IPS-18c (cell line): ENCODE measurements at regions not wholly inside any gene's neighbourhood (a gene's known extent, or its start where the extent isn't known, plus 50 kb on each side); places are given as distances from the start of the nearest gene placed in this dataset.

Experiments
- H3K4me3 ChIP-seq: 2 replicates; pipeline ENCODE4 v1.7.0; 2013; ENCODE audit warnings: low read depth, mild to moderate bottlenecking, low read length, moderate library complexity; ENCODE audit not compliant: insufficient read depth
- H3K9me3 ChIP-seq: one replicate; pipeline ENCODE4 v1.6.1; 2013; ENCODE audit warnings: mild to moderate bottlenecking, low read length, moderate library complexity; ENCODE audit not compliant: control insufficient read depth, insufficient read depth

- no peak overlapping the region for H3K4me3 ChIP-seq
- H3K9me3 ChIP-seq: no peaks in the 10 kb centered on the region
Observed at GRCh38 chr14:86530457-86530856, 1000.5 kb downstream of the FLRT2 start.

GRCh38 chr14:86527312-86527711, 997.4 kb downstream of the FLRT2 start:
- Histone ChIP-seq H3K4me3 (no peak overlapping the region), H3K9me3 (no peaks in the 10 kb centered on the region)

GRCh38 chr14:86525673-86526072, 995.7 kb downstream of the FLRT2 start:
- no peak overlapping the region for H3K4me3 ChIP-seq
- H3K9me3 ChIP-seq: no peaks in the 10 kb centered on the region

GRCh38 chr14:86521843-86522242, 991.9 kb downstream of the FLRT2 start:
- Histone ChIP-seq H3K4me3 (no peak overlapping the region), H3K9me3 (no peaks in the 10 kb centered on the region)

GRCh38 chr14:86521031-86521730, 991.2 kb downstream of the FLRT2 start:
- H3K4me3 ChIP-seq: no peak overlapping the region

GRCh38 chr14:86518298-86518697, 988.4 kb downstream of the FLRT2 start:
- H3K4me3 ChIP-seq: no peak overlapping the region
- H3K9me3 ChIP-seq: no peaks in the 10 kb centered on the region

More at GRCh38 chr14:86521031-86521730, 991.2 kb downstream of the FLRT2 start:
- H3K9me3 ChIP-seq: no peaks in the 10 kb centered on the region

- H3K4me3 ChIP-seq: no peak overlapping the region
- H3K9me3 ChIP-seq: no peaks in the 10 kb centered on the region
Observed at GRCh38 chr14:86515195-86515594, 985.3 kb downstream of the FLRT2 start.

GRCh38 chr14:86513564-86513963, 983.6 kb downstream of the FLRT2 start:
- no peak overlapping the region for H3K4me3 ChIP-seq
- no peaks in the 10 kb centered on the region for H3K9me3 ChIP-seq

- Histone ChIP-seq H3K4me3 (no peak overlapping the region), H3K9me3 (no peaks in the 10 kb centered on the region)
Observed at GRCh38 chr14:86513056-86513455, 983.1 kb downstream of the FLRT2 start.

GRCh38 chr14:86510491-86510890, 980.5 kb downstream of the FLRT2 start:
- H3K9me3 ChIP-seq: no peaks in the 10 kb centered on the region
- H3K4me3 ChIP-seq: no peak overlapping the region

GRCh38 chr14:86505808-86506207, 975.9 kb downstream of the FLRT2 start:
- Histone ChIP-seq H3K9me3 (no peaks in the 10 kb centered on the region), H3K4me3 (no peak overlapping the region)

- no peaks in the 10 kb centered on the region for H3K9me3 ChIP-seq
- no peak overlapping the region for H3K4me3 ChIP-seq
Observed at GRCh38 chr14:86501611-86502010, 971.7 kb downstream of the FLRT2 start.

- H3K9me3 ChIP-seq: no peaks in the 10 kb centered on the region
- H3K4me3 ChIP-seq: no peak overlapping the region
Observed at GRCh38 chr14:86491743-86492142, 961.8 kb downstream of the FLRT2 start.

- H3K4me3 ChIP-seq: no peak overlapping the region
- no peaks in the 10 kb centered on the region for H3K9me3 ChIP-seq
Observed at GRCh38 chr14:86481104-86481503, 951.2 kb downstream of the FLRT2 start.

GRCh38 chr14:86464341-86464740, 934.4 kb downstream of the FLRT2 start:
- H3K4me3 ChIP-seq: no peak overlapping the region
- H3K9me3 ChIP-seq: no peaks in the 10 kb centered on the region

- H3K9me3 ChIP-seq: no peaks in the 10 kb centered on the region
Observed at GRCh38 chr14:86462193-86462753, 932.3 kb downstream of the FLRT2 start.

GRCh38 chr14:86457481-86458135, 927.7 kb downstream of the FLRT2 start:
- Histone ChIP-seq H3K9me3 (no peaks in the 10 kb centered on the region), H3K4me3 (no peak overlapping the region)

More at GRCh38 chr14:86462193-86462753, 932.3 kb downstream of the FLRT2 start:
- H3K4me3 ChIP-seq: no peak overlapping the region

- no peak overlapping the region for H3K4me3 ChIP-seq
- peaks cover 2% of the 10 kb centered on the region for H3K9me3 ChIP-seq
Observed at GRCh38 chr14:86450085-86450484, 920.1 kb downstream of the FLRT2 start.
